ENCODE measurements at regions not wholly inside any gene's neighbourhood (a gene's known extent, or its start where the extent isn't known, plus 50 kb on each side); places are given as distances from the start of the nearest gene placed in this dataset.

DNA sequence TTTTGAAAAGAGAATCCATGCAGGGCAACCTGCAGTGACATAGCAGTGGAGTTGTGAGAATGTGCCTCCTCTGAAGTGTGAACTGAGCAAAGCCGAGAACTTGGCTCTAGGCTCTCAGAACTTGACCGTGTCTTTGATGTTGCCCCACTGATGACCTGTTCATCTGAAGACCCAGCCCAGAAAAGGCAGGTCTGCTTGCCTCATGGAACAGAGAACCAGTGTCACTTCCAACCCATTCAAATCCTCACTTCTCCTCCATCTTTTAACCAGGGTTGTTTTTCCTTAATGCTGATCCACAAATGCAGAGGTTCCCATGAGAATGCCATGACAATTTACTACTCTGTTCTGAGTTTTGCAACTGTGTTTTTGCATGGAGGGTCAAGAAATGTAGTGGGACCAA lies 155.4 kb downstream of the MED10 start:
- no peak overlapping the region for H3K4me3 ChIP-seq (ENCODE audit: low read length)
- H3K56ac ChIP-seq (ENCODE audit: low read length): no peak overlapping the region
- WGBS (ENCODE audit: extremely low coverage, insufficient coverage, low lambda C conversion rate): no CpG with 5 or more reads among the region's 2 CpGs
- H3K27me3 ChIP-seq (ENCODE audit: insufficient read depth, low read length, poor library complexity): no peaks in the 10 kb centered on the region
- no peaks in the 10 kb centered on the region for H3K79me2 ChIP-seq (ENCODE audit: control insufficient read depth, insufficient read depth, low read length)
- H3K23ac ChIP-seq (ENCODE audit: low read length): no peak overlapping the region
- no peak overlapping the region for H3K9ac ChIP-seq (ENCODE audit: low read length)
- no peak overlapping the region for H3K27ac ChIP-seq (ENCODE audit: low read depth, low read length)
- H2AK5ac ChIP-seq (ENCODE audit: low read length): no peak overlapping the region
- no peak overlapping the region for H3K4me2 ChIP-seq (ENCODE audit: low read length)
- no peak overlapping the region for H4K8ac ChIP-seq (ENCODE audit: low read depth, low read length)
- H2BK15ac ChIP-seq (replicated peaks; ENCODE audit: low read depth): no peak overlapping the region
- no peak overlapping the region for H3K18ac ChIP-seq (ENCODE audit: low read length)
- H4K5ac ChIP-seq (ENCODE audit: low read length): no peak overlapping the region
- H2BK5ac ChIP-seq (ENCODE audit: low read length): no peak overlapping the region
- H3K4ac ChIP-seq (ENCODE audit: low read depth, low read length): no peak overlapping the region
- H3K4me1 ChIP-seq (ENCODE audit: control insufficient read depth, low read depth, low read length): no peaks in the 10 kb centered on the region
- no peaks in the 10 kb centered on the region for H3K36me3 ChIP-seq (ENCODE audit: control insufficient read depth, insufficient read depth, low read length)
- DNase-seq: no peak
- no peak overlapping the region for H2BK120ac ChIP-seq (ENCODE audit: low read depth, low read length)
- no peaks in the 10 kb centered on the region for H3K79me1 ChIP-seq (ENCODE audit: low read length)

DNA sequence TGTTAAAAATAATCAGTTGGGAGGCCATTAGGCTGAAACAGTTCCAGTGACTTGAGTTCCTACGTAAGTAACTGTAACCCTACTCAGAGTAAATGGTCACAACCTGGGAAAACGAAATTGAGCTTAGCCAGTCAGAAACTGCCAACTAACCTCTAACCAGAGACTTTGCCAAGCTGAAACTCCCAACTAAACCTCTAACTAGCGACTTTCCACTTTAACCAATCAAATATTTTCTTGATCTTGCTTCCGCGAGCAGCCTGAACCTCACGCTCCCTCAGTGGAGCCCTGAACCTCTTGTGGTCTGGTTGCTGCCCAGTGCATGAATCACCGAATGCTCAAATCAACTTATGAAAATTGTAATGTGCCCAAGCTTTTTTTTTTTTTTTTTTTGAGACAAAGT lies 156.2 kb downstream of the MED10 start:
- no peak overlapping the region for H2AK5ac ChIP-seq (ENCODE audit: low read length)
- H2BK5ac ChIP-seq (ENCODE audit: low read length): no peak overlapping the region
- H3K4me1 ChIP-seq (ENCODE audit: control insufficient read depth, low read depth, low read length): no peaks in the 10 kb centered on the region
- no peak overlapping the region for H3K4me3 ChIP-seq (ENCODE audit: low read length)
- H3K18ac ChIP-seq (ENCODE audit: low read length): no peak overlapping the region
- no peak overlapping the region for H4K8ac ChIP-seq (ENCODE audit: low read depth, low read length)
- no peak overlapping the region for H2BK15ac ChIP-seq (replicated peaks; ENCODE audit: low read depth)
- no peak overlapping the region for H3K56ac ChIP-seq (ENCODE audit: low read length)
- no peak overlapping the region for H3K27ac ChIP-seq (ENCODE audit: low read depth, low read length)
- H2BK120ac ChIP-seq (ENCODE audit: low read depth, low read length): no peak overlapping the region
- H3K79me1 ChIP-seq (ENCODE audit: low read length): no peaks in the 10 kb centered on the region
- H3K9ac ChIP-seq (ENCODE audit: low read length): no peak overlapping the region
- no peak for DNase-seq
- WGBS (ENCODE audit: extremely low coverage, insufficient coverage, low lambda C conversion rate): no CpG with 5 or more reads among the region's 7 CpGs
- no peak overlapping the region for H3K4ac ChIP-seq (ENCODE audit: low read depth, low read length)
- H4K5ac ChIP-seq (ENCODE audit: low read length): no peak overlapping the region
- H3K27me3 ChIP-seq (ENCODE audit: insufficient read depth, low read length, poor library complexity): no peaks in the 10 kb centered on the region
- no peaks in the 10 kb centered on the region for H3K79me2 ChIP-seq (ENCODE audit: control insufficient read depth, insufficient read depth, low read length)
- no peaks in the 10 kb centered on the region for H3K36me3 ChIP-seq (ENCODE audit: control insufficient read depth, insufficient read depth, low read length)
- no peak overlapping the region for H3K23ac ChIP-seq (ENCODE audit: low read length)
- no peak overlapping the region for H3K4me2 ChIP-seq (ENCODE audit: low read length)

DNA sequence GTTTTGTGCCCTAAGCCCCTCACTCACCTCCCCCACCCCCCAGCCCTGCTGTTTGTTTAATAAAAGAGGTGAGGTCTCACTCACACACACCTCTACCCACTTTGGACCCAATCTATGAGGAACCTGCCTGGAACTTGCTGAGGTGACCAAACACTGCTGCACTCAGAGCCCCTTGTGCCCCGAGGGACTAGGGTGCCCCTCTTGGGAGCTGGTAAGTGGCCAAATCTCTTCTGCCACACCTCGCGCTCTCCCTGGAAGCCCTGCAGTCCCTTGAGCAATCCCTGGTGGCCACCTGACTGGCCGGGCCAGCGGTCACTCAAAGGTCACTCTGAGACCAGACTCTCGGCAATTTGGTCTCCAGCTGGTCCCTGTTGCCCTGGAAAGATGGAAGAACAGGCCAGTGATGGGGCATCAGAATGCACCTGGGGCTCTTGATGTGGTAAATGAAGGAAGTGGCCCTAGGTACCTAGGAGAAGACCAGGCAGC lies 157.2 kb downstream of the MED10 start:
- Histone ChIP-seq H3K36me3 (ENCODE audit: control insufficient read depth, insufficient read depth, low read length) (no peaks in the 10 kb centered on the region), H4K8ac (ENCODE audit: low read depth, low read length) (no peak overlapping the region), H3K79me1 (ENCODE audit: low read length) (no peaks in the 10 kb centered on the region), H3K23ac (ENCODE audit: low read length) (no peak overlapping the region), H4K5ac (ENCODE audit: low read length) (no peak overlapping the region), H3K4me1 (ENCODE audit: control insufficient read depth, low read depth, low read length) (no peaks in the 10 kb centered on the region), H2AK5ac (ENCODE audit: low read length) (no peak overlapping the region), H3K27me3 (ENCODE audit: insufficient read depth, low read length, poor library complexity) (no peaks in the 10 kb centered on the region), H3K4me3 (ENCODE audit: low read length) (no peak overlapping the region), H3K4ac (ENCODE audit: low read depth, low read length) (no peak overlapping the region), H3K18ac (ENCODE audit: low read length) (no peak overlapping the region), H3K9ac (ENCODE audit: low read length) (no peak overlapping the region), H3K79me2 (ENCODE audit: control insufficient read depth, insufficient read depth, low read length) (no peaks in the 10 kb centered on the region), H3K27ac (ENCODE audit: low read depth, low read length) (no peak overlapping the region), H2BK5ac (ENCODE audit: low read length) (no peak overlapping the region), H2BK15ac (replicated peaks; ENCODE audit: low read depth) (no peak overlapping the region), H2BK120ac (ENCODE audit: low read depth, low read length) (no peak overlapping the region), H3K4me2 (ENCODE audit: low read length) (no peak overlapping the region), H3K56ac (ENCODE audit: low read length) (no peak overlapping the region)
- no CpG with 5 or more reads among the region's 6 CpGs for WGBS (ENCODE audit: extremely low coverage, insufficient coverage, low lambda C conversion rate)
- no peak for DNase-seq

DNA sequence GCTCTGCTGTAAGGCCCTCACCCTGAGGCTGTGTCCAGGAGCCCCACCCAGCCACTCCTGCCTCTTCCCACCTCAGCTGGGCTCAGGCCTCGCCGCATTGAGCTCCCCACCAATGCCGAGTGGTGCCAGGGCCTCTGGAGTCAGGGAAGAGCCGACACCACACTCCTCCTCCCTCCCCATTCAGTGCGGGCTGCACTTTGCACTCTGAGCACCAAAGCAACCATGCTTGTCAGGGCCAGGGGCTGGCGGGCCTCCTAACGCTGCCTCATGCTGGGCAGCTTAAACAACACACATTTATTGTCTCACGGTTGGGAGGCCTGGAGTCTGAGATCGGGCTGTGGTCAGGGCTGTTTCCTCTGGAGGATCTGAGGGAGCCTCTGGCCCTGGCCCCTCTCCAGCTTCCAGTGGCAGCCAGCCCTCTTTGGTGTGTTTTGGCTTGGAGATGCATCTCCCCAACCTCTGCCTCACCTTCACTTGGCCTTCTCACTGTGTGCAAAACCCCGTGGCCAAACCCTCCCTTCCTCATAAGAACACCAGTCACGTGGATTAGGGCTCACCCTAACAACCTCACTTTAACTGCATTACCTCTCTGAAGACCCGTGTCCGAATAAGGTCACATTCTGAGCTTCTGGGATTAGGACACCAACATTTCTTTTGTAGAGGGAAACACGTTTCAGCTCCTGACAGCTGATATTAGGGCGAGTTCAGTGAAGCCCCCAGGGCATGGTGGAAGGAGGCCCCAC lies 157.8 kb downstream of the MED10 start:
- no peaks in the 10 kb centered on the region for H3K27me3 ChIP-seq (ENCODE audit: insufficient read depth, low read length, poor library complexity)
- H2BK120ac ChIP-seq (ENCODE audit: low read depth, low read length): no peak overlapping the region
- H3K9ac ChIP-seq (ENCODE audit: low read length): no peak overlapping the region
- no peaks in the 10 kb centered on the region for H3K79me2 ChIP-seq (ENCODE audit: control insufficient read depth, insufficient read depth, low read length)
- no peak for DNase-seq
- H2BK15ac ChIP-seq (replicated peaks; ENCODE audit: low read depth): no peak overlapping the region
- H4K8ac ChIP-seq (ENCODE audit: low read depth, low read length): no peak overlapping the region
- no peak overlapping the region for H3K23ac ChIP-seq (ENCODE audit: low read length)
- H2AK5ac ChIP-seq (ENCODE audit: low read length): no peak overlapping the region
- no peaks in the 10 kb centered on the region for H3K36me3 ChIP-seq (ENCODE audit: control insufficient read depth, insufficient read depth, low read length)
- H2BK5ac ChIP-seq (ENCODE audit: low read length): no peak overlapping the region
- H3K4me3 ChIP-seq (ENCODE audit: low read length): no peak overlapping the region
- H3K4me1 ChIP-seq (ENCODE audit: control insufficient read depth, low read depth, low read length): no peaks in the 10 kb centered on the region
- no CpG with 5 or more reads among the region's 15 CpGs for WGBS (ENCODE audit: extremely low coverage, insufficient coverage, low lambda C conversion rate)
- no peak overlapping the region for H3K4ac ChIP-seq (ENCODE audit: low read depth, low read length)
- no peak overlapping the region for H3K56ac ChIP-seq (ENCODE audit: low read length)
- H4K5ac ChIP-seq (ENCODE audit: low read length): no peak overlapping the region
- no peaks in the 10 kb centered on the region for H3K79me1 ChIP-seq (ENCODE audit: low read length)
- H3K4me2 ChIP-seq (ENCODE audit: low read length): no peak overlapping the region
- H3K27ac ChIP-seq (ENCODE audit: low read depth, low read length): no peak overlapping the region
- no peak overlapping the region for H3K18ac ChIP-seq (ENCODE audit: low read length)

DNA sequence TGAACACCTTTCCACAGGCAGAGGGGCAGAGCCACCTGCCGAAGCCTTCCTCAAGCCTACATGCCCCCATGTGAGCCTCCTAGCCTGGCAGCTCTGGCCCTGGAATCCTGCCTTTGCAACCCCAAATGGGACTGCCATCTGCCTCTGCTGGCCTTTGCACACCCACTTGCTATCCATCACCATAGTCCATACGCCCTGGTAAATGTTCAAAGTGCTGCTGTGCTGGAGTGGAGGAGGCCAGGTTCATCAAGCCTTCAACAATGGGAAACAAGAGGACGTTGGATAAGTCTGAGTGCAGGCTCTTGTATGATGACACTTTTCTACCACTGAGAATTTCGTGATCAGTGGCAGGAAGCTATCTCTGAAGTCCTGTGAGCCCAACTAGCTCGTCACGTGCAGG lies 159.8 kb downstream of the MED10 start:
- H3K36me3 ChIP-seq (ENCODE audit: control insufficient read depth, insufficient read depth, low read length): no peaks in the 10 kb centered on the region
- H2AK5ac ChIP-seq (ENCODE audit: low read length): no peak overlapping the region
- H3K56ac ChIP-seq (ENCODE audit: low read length): no peak overlapping the region
- no CpG with 5 or more reads among the region's 6 CpGs for WGBS (ENCODE audit: extremely low coverage, insufficient coverage, low lambda C conversion rate)
- H3K4ac ChIP-seq (ENCODE audit: low read depth, low read length): no peak overlapping the region
- no peaks in the 10 kb centered on the region for H3K79me2 ChIP-seq (ENCODE audit: control insufficient read depth, insufficient read depth, low read length)
- H3K27ac ChIP-seq (ENCODE audit: low read depth, low read length): no peak overlapping the region
- H2BK120ac ChIP-seq (ENCODE audit: low read depth, low read length): no peak overlapping the region
- no peak overlapping the region for H3K4me2 ChIP-seq (ENCODE audit: low read length)
- no peaks in the 10 kb centered on the region for H3K27me3 ChIP-seq (ENCODE audit: insufficient read depth, low read length, poor library complexity)
- DNase-seq: no peak
- H2BK15ac ChIP-seq (replicated peaks; ENCODE audit: low read depth): no peak overlapping the region
- no peak overlapping the region for H4K5ac ChIP-seq (ENCODE audit: low read length)
- no peak overlapping the region for H3K18ac ChIP-seq (ENCODE audit: low read length)
- no peak overlapping the region for H4K8ac ChIP-seq (ENCODE audit: low read depth, low read length)
- no peak overlapping the region for H3K9ac ChIP-seq (ENCODE audit: low read length)
- no peak overlapping the region for H2BK5ac ChIP-seq (ENCODE audit: low read length)
- H3K4me1 ChIP-seq (ENCODE audit: control insufficient read depth, low read depth, low read length): no peaks in the 10 kb centered on the region
- H3K23ac ChIP-seq (ENCODE audit: low read length): no peak overlapping the region
- no peak overlapping the region for H3K4me3 ChIP-seq (ENCODE audit: low read length)
- H3K79me1 ChIP-seq (ENCODE audit: low read length): no peaks in the 10 kb centered on the region

DNA sequence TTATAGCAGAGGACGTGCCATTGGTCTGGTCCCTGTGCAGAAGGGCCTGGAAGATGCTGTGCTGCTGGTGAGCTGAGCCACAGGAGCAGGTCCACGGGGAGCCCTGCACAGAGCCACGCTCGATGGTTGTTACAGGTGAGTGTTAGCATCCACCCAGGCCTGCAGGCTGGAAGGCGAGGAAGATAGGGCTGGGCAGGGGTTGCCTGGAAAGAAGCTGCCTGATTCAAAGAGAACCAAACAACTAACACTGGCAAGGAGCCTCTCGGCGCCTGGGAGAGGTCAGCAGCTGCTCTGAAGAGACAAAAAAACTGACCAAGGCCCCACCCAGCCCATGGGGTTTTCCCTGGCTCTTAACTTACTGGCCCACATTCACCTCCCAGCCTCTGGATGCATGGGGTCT lies 160.2 kb downstream of the MED10 start:
- H3K56ac ChIP-seq (ENCODE audit: low read length): no peak overlapping the region
- no peak overlapping the region for H3K23ac ChIP-seq (ENCODE audit: low read length)
- no peak overlapping the region for H3K9ac ChIP-seq (ENCODE audit: low read length)
- no peaks in the 10 kb centered on the region for H3K79me2 ChIP-seq (ENCODE audit: control insufficient read depth, insufficient read depth, low read length)
- no peak overlapping the region for H2BK120ac ChIP-seq (ENCODE audit: low read depth, low read length)
- WGBS (ENCODE audit: extremely low coverage, insufficient coverage, low lambda C conversion rate): no CpG with 5 or more reads among the region's 7 CpGs
- H3K79me1 ChIP-seq (ENCODE audit: low read length): no peaks in the 10 kb centered on the region
- H2AK5ac ChIP-seq (ENCODE audit: low read length): no peak overlapping the region
- no peak overlapping the region for H3K4me3 ChIP-seq (ENCODE audit: low read length)
- H3K27ac ChIP-seq (ENCODE audit: low read depth, low read length): no peak overlapping the region
- H3K18ac ChIP-seq (ENCODE audit: low read length): no peak overlapping the region
- DNase-seq: no peak
- H3K36me3 ChIP-seq (ENCODE audit: control insufficient read depth, insufficient read depth, low read length): no peaks in the 10 kb centered on the region
- no peak overlapping the region for H4K5ac ChIP-seq (ENCODE audit: low read length)
- H3K27me3 ChIP-seq (ENCODE audit: insufficient read depth, low read length, poor library complexity): no peaks in the 10 kb centered on the region
- no peaks in the 10 kb centered on the region for H3K4me1 ChIP-seq (ENCODE audit: control insufficient read depth, low read depth, low read length)
- no peak overlapping the region for H2BK5ac ChIP-seq (ENCODE audit: low read length)
- no peak overlapping the region for H4K8ac ChIP-seq (ENCODE audit: low read depth, low read length)
- H2BK15ac ChIP-seq (replicated peaks; ENCODE audit: low read depth): no peak overlapping the region
- no peak overlapping the region for H3K4me2 ChIP-seq (ENCODE audit: low read length)
- H3K4ac ChIP-seq (ENCODE audit: low read depth, low read length): no peak overlapping the region

Measured in mesendoderm (in vitro differentiated cells).